ENCODE measurements at regions not wholly inside any gene's neighbourhood (a gene's known extent, or its start where the extent isn't known, plus 50 kb on each side); places are given as distances from the start of the nearest gene placed in this dataset.

GRCh38 chr4:177228599-177228998 is 81.1 kb upstream of the NEIL3 start:
- TF ChIP-seq, protein P1, sequence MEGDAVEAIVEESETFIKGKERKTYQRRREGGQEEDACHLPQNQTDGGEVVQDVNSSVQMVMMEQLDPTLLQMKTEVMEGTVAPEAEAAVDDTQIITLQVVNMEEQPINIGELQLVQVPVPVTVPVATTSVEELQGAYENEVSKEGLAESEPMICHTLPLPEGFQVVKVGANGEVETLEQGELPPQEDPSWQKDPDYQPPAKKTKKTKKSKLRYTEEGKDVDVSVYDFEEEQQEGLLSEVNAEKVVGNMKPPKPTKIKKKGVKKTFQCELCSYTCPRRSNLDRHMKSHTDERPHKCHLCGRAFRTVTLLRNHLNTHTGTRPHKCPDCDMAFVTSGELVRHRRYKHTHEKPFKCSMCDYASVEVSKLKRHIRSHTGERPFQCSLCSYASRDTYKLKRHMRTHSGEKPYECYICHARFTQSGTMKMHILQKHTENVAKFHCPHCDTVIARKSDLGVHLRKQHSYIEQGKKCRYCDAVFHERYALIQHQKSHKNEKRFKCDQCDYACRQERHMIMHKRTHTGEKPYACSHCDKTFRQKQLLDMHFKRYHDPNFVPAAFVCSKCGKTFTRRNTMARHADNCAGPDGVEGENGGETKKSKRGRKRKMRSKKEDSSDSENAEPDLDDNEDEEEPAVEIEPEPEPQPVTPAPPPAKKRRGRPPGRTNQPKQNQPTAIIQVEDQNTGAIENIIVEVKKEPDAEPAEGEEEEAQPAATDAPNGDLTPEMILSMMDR (IDR thresholded peaks at IDR 0.05; ENCODE audit: extremely low read depth in 1 of 2, insufficient read depth in 1 of 2, low read depth in 1 of 2, low read length in 2 of 2): no peak
- TF ChIP-seq POLR2A (IDR thresholded peaks at IDR 0.05; ENCODE audit: low read depth, low read length): no peak
- no peak for TF ChIP-seq POLR2AphosphoS5 (IDR thresholded peaks at IDR 0.05; ENCODE audit: insufficient read depth, low read depth, low read length)
- no peak for TF ChIP-seq EZH2 (IDR thresholded peaks at IDR 0.05; ENCODE audit: borderline replicate concordance, low read depth, low read length, severe bottlenecking)
- TF ChIP-seq MAX (IDR thresholded peaks at IDR 0.05; ENCODE audit: insufficient read depth, insufficient read length): no peak
- no peak for TF ChIP-seq MYC (IDR thresholded peaks at IDR 0.05; ENCODE audit: low read depth, low read length)
- TF ChIP-seq JUN (IDR thresholded peaks at IDR 0.05; ENCODE audit: borderline replicate concordance, insufficient read depth, insufficient read length, low read depth): no peak
- no peak for TF ChIP-seq GATA2 (IDR thresholded peaks at IDR 0.05; ENCODE audit: insufficient read depth, insufficient read length, low read depth, low read length)
- no peak for TF ChIP-seq FOS (IDR thresholded peaks at IDR 0.05; ENCODE audit: borderline replicate concordance, insufficient read depth, low read length)
